Spleen (tissue), 11 donors: ENCODE measurements at regions not wholly inside any gene's neighbourhood (a gene's known extent, or its start where the extent isn't known, plus 50 kb on each side); places are given as distances from the start of the nearest gene placed in this dataset.

ENCODE experiments used
- DNase-seq: peaks from one replicate; pipeline ENCODE4 v3.0.0-alpha.2; 2020
- H3K27ac ChIP-seq, 8 donors: fragments of 200-600 bp; sonication (generic) in 7 of 8; 1 replicate in 4 of 8; 2 replicates in 4 of 8; pipeline versions ENCODE4 v1.5.0 to v1.8.0; 2016 to 2021; ENCODE audit warnings: inconsistent platforms in 4 of 8, mild to moderate bottlenecking in 4 of 8, moderate library complexity in 1 of 8
- H3K27me3 ChIP-seq, 7 donors: fragments of 200-600 bp; sonication (generic) in 6 of 7; replicated peaks in 1 of 7; 1 replicate in 4 of 7; 2 replicates in 3 of 7; pipeline versions ENCODE4 v1.5.0 to v1.8.0; 2016 to 2021; ENCODE audit warnings: inconsistent platforms in 3 of 7, mild to moderate bottlenecking in 1 of 7
- H3K36me3 ChIP-seq, 6 donors: fragments of 200-600 bp; sonication (generic) in 5 of 6; 1 replicate in 4 of 6; 2 replicates in 2 of 6; pipeline versions ENCODE4 v1.5.0 to v1.8.0; 2016 to 2021; ENCODE audit warnings: inconsistent platforms in 2 of 6
- H3K4me1 ChIP-seq, 6 donors: fragments of 200-600 bp; sonication (generic) in 5 of 6; 1 replicate in 3 of 6; 2 replicates in 3 of 6; pipeline versions ENCODE4 v1.5.0 to v1.8.0; 2016 to 2021; ENCODE audit warnings: inconsistent platforms in 3 of 6
- H3K4me3 ChIP-seq, 8 donors: fragments of 200-600 bp; sonication (generic) in 7 of 8; 1 replicate in 4 of 8; 2 replicates in 4 of 8; pipeline versions ENCODE4 v1.5.0 to v1.8.0; 2016 to 2021; ENCODE audit warnings: inconsistent platforms in 4 of 8, mild to moderate bottlenecking in 4 of 8, moderate library complexity in 2 of 8
- H3K9me3 ChIP-seq, 8 donors: fragments of 200-600 bp; sonication (generic) in 7 of 8; 1 replicate in 4 of 8; 2 replicates in 4 of 8; pipeline versions ENCODE4 v1.5.0 to v1.8.0; 2016 to 2021; ENCODE audit warnings: inconsistent platforms in 4 of 8
- CTCF ChIP-seq, 11 experiments: fragments of 200-600 bp in 7 of 11; fragments of 450-650 bp in 4 of 11; sonication (generic) in 4 of 11; IDR thresholded peaks in 8 of 11; conservative IDR thresholded peaks in 3 of 11; 1 replicate in 7 of 11; 2 replicates in 4 of 11; pipeline versions ENCODE4 v1.4.0 to v1.8.0; 2016 to 2021; ENCODE audit warnings: antibody characterized with exemption in 11 of 11, inconsistent platforms in 4 of 11, mild to moderate bottlenecking in 1 of 11
- POLR2A ChIP-seq, 3 donors: fragments of 450-650 bp; IDR thresholded peaks; one replicate each; pipeline ENCODE4 v1.5.1; 2017; ENCODE audit warnings: antibody characterized with exemption in 3 of 3, mild to moderate bottlenecking in 1 of 3
- POLR2AphosphoS5 ChIP-seq, 3 donors: sonication (generic); formaldehyde crosslinking; IDR thresholded peaks; one replicate each; pipeline ENCODE4 v1.5.1; 2017; ENCODE audit warnings: antibody characterized with exemption in 3 of 3
- WGBS, 5 donors: extraction: QIAGEN DNeasy Blood & Tissue Kit in 3 of 5; methylation state at CpG; one replicate each; pipeline versions ENCODE4 v1.1.5 to v1.1.7; 2013 to 2018; 5-methylcytosine and 5-hydroxymethylcytosine counted together
- intact Hi-C: fragments of 100-400 bp; cut with DNase I; formaldehyde crosslinking; loops from one replicate; pipeline ENCODE4 v1.15.0; 2023; ENCODE audit warnings: low total_unique reads
- donor health status: healthy with polysubstance abuse.
- donor health status: DM: no; HTN: no; CAD: no; lungs with moderate emphysema.
- donor health status: DM: no; HTN: no; CAD: no.
- donor health status: Bipolar disorder and iron deficiency.
- donor health status: healthy.
- donor health status: DM: no; HTN: no; CAD: no.
- donor health status: DM: yes; HTN: yes; CAD: no.

GRCh38 chr4:186924723-186925122 lies 201.1 kb upstream of the FAT1 start:
- DNase-seq, result no peak
- intact Hi-C loops, result no loop called here
- Histone ChIP-seq H3K36me3 (no peaks in the 10 kb centered on the region), H3K4me3 (no peak overlapping the region), H3K9me3 (no peaks in the 10 kb centered on the region), H3K4me1 (no peaks in the 10 kb centered on the region), H3K27ac (no peak overlapping the region), H3K27me3 (no peaks in the 10 kb centered on the region)
- WGBS, 5 donors, result 39 to 80% (median 70%) methylated on average over 4 of the region's 4 CpGs
- TF ChIP-seq POLR2A (IDR thresholded peaks at IDR 0.05) (no peak), POLR2AphosphoS5 (IDR thresholded peaks at IDR 0.05) (no peak), CTCF (IDR thresholded peaks at IDR 0.05 in 8 of 11, conservative IDR thresholded peaks at IDR 0.05 in 3 of 11) (no peak)

DNA sequence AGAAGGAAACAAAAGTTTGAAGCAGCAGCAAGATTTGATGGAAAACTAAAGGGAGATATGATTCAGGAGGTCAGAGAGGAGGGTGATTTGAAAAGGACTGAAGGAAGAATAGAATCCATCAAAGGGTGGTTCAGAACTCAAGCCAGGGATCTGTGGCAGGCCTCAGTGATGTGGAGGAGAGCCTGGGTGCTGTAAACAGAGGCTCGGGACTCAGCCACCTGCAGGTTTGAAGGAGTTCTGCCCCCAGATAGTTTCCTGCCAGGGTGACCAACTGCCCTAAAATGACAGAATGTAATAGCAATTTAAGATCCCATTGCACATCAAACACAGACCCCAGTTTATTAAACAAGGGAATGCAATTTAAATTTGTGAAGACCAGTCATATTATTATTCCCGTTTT lies 204.0 kb upstream of the FAT1 start:
- no peak for TF ChIP-seq POLR2AphosphoS5 (IDR thresholded peaks at IDR 0.05)
- no peak for TF ChIP-seq CTCF (IDR thresholded peaks at IDR 0.05 in 8 of 11, conservative IDR thresholded peaks at IDR 0.05 in 3 of 11)
- TF ChIP-seq POLR2A (IDR thresholded peaks at IDR 0.05), result no peak
- H3K4me3 ChIP-seq, result no peak overlapping the region

GRCh38 chr4:186930024-186930423 lies 206.4 kb upstream of the FAT1 start:
- H3K9me3 ChIP-seq, result peaks cover 0 to 8% (median 0%) of the 10 kb centered on the region in 8 donors
- no peaks in the 10 kb centered on the region for H3K27me3 ChIP-seq
- 92 to 96% (median 93%) methylated on average over 15 of the region's 15 CpGs for WGBS, 5 donors
- TF ChIP-seq POLR2A (IDR thresholded peaks at IDR 0.05) (no peak), CTCF (IDR thresholded peaks at IDR 0.05 in 8 of 11, conservative IDR thresholded peaks at IDR 0.05 in 3 of 11) (no peak)
- H3K4me1 ChIP-seq, result no peaks in the 10 kb centered on the region
- no peak for DNase-seq
- H3K36me3 ChIP-seq, result no peaks in the 10 kb centered on the region
- H3K4me3 ChIP-seq, result no peak overlapping the region
- intact Hi-C loops, result no loop called here
- H3K27ac ChIP-seq, result no peak overlapping the region

More for the DNA sequence above, 204.0 kb upstream of the FAT1 start:
- 51 to 71% (median 67%) methylated on average over 2 of the region's 2 CpGs for WGBS, 5 donors
- intact Hi-C loops, result no loop called here
- Histone ChIP-seq H3K9me3 (peaks cover 0 to 8% (median 0%) of the 10 kb centered on the region in 8 donors), H3K4me1 (no peaks in the 10 kb centered on the region), H3K27ac (no peak overlapping the region), H3K36me3 (no peaks in the 10 kb centered on the region), H3K27me3 (no peaks in the 10 kb centered on the region)
- no peak for DNase-seq

DNA sequence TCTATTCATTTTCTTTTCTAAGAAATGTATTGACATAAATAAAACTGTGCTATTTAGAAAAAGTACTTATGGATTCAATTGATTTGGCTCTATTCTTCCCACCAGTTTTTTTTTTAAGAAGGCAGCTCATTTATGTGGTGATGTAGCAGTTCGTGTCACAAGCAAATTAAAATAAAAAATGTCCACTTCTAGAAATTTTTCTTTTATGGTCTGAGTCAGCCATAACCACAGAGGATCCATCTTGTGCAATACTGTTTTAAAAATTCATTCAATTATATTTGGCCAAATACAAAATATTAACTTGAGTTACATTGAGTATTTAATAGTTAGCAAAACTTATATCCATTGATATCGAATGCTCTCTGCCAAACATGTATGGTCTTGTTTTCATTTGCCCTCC lies 207.9 kb upstream of the FAT1 start:
- DNase-seq, result no peak
- Histone ChIP-seq H3K27me3 (no peaks in the 10 kb centered on the region), H3K27ac (no peak overlapping the region), H3K4me1 (no peaks in the 10 kb centered on the region), H3K36me3 (no peaks in the 10 kb centered on the region), H3K9me3 (peaks cover 0 to 8% (median 0%) of the 10 kb centered on the region in 8 donors), H3K4me3 (no peak overlapping the region)
- WGBS, 5 donors, result 73 to 92% (median 78%) methylated on average over 2 of the region's 2 CpGs
- intact Hi-C loops, result no loop called here
- TF ChIP-seq POLR2A (IDR thresholded peaks at IDR 0.05) (no peak), CTCF (IDR thresholded peaks at IDR 0.05 in 8 of 11, conservative IDR thresholded peaks at IDR 0.05 in 3 of 11) (no peak), POLR2AphosphoS5 (IDR thresholded peaks at IDR 0.05) (no peak)
